Uterus (tissue), 3 donors: ENCODE measurements at regions not wholly inside any gene's neighbourhood (a gene's known extent, or its start where the extent isn't known, plus 50 kb on each side); places are given as distances from the start of the nearest gene placed in this dataset.

ENCODE experiments used
- DNase-seq, 2 donors: peaks; one replicate each; pipeline ENCODE4 v3.0.0-alpha.2; 2019 to 2020
- H3K27ac ChIP-seq, 2 donors: fragments of 200-600 bp; sonication (generic); 1 replicate in 1 of 2; 2 replicates in 1 of 2; pipeline ENCODE4 v1.5.1; 2016 to 2018
- H3K27me3 ChIP-seq, 2 donors: fragments of 200-600 bp; sonication (generic); one replicate each; pipeline ENCODE4 v1.5.1; 2018 to 2019; ENCODE audit warnings: control low read depth in 1 of 2
- H3K36me3 ChIP-seq, 2 donors: fragments of 200-600 bp; sonication (generic); one replicate each; pipeline ENCODE4 v1.5.1; 2019; ENCODE audit warnings: control low read depth in 1 of 2
- H3K4me1 ChIP-seq, 2 donors: fragments of 200-600 bp; sonication (generic); one replicate each; pipeline ENCODE4 v1.5.1; 2018 to 2019; ENCODE audit warnings: control low read depth in 1 of 2
- H3K4me3 ChIP-seq, 2 donors: fragments of 200-600 bp; sonication (generic); 1 replicate in 1 of 2; 2 replicates in 1 of 2; pipeline ENCODE4 v1.5.1; 2018 to 2019; ENCODE audit warnings: mild to moderate bottlenecking in 1 of 2
- H3K9me3 ChIP-seq, 2 donors: fragments of 200-600 bp; sonication (generic); one replicate each; pipeline ENCODE4 v1.5.1; 2019; ENCODE audit warnings: control low read depth in 1 of 2
- POLR2A ChIP-seq, 2 donors: fragments of 450-650 bp; IDR thresholded peaks; one replicate each; pipeline ENCODE4 v1.6.1; 2016; ENCODE audit warnings: antibody characterized with exemption in 2 of 2, mild to moderate bottlenecking in 1 of 2, moderate library complexity in 1 of 2
- intact Hi-C: fragments of 100-400 bp; cut with DNase I; formaldehyde crosslinking; loops from one replicate; pipeline ENCODE4 v1.15.1; 2023; ENCODE audit warnings: low total_unique reads
- TF ChIP-seq, protein P1 (sequence below), 4 experiments: fragments of 200-600 bp in 2 of 4; fragments of 450-650 bp in 2 of 4; sonication (generic) in 2 of 4; IDR thresholded peaks; one replicate each; pipeline ENCODE4 v1.5.1; 2016 to 2019; ENCODE audit warnings: antibody characterized with exemption in 4 of 4, mild to moderate bottlenecking in 2 of 4, moderate library complexity in 1 of 4
- donor health status: DM: yes; HTN: yes; CAD: no.

- no peaks in the 10 kb centered on the region for H3K36me3 ChIP-seq
- TF ChIP-seq, protein P1, sequence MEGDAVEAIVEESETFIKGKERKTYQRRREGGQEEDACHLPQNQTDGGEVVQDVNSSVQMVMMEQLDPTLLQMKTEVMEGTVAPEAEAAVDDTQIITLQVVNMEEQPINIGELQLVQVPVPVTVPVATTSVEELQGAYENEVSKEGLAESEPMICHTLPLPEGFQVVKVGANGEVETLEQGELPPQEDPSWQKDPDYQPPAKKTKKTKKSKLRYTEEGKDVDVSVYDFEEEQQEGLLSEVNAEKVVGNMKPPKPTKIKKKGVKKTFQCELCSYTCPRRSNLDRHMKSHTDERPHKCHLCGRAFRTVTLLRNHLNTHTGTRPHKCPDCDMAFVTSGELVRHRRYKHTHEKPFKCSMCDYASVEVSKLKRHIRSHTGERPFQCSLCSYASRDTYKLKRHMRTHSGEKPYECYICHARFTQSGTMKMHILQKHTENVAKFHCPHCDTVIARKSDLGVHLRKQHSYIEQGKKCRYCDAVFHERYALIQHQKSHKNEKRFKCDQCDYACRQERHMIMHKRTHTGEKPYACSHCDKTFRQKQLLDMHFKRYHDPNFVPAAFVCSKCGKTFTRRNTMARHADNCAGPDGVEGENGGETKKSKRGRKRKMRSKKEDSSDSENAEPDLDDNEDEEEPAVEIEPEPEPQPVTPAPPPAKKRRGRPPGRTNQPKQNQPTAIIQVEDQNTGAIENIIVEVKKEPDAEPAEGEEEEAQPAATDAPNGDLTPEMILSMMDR (IDR thresholded peaks at IDR 0.05), result no peak
- TF ChIP-seq POLR2A (IDR thresholded peaks at IDR 0.05), result no peak
- H3K27me3 ChIP-seq, result no peaks in the 10 kb centered on the region
- no peak overlapping the region for H3K4me3 ChIP-seq
- no peak for DNase-seq
- no peaks in the 10 kb centered on the region for H3K4me1 ChIP-seq
- intact Hi-C loops, result no loop called here
- H3K27ac ChIP-seq, result no peak overlapping the region
- H3K9me3 ChIP-seq, result no peaks in the 10 kb centered on the region
These were observed 411.2 kb downstream of the PLPP3 start for GRCh38 chr1:56168176-56168575.

DNA sequence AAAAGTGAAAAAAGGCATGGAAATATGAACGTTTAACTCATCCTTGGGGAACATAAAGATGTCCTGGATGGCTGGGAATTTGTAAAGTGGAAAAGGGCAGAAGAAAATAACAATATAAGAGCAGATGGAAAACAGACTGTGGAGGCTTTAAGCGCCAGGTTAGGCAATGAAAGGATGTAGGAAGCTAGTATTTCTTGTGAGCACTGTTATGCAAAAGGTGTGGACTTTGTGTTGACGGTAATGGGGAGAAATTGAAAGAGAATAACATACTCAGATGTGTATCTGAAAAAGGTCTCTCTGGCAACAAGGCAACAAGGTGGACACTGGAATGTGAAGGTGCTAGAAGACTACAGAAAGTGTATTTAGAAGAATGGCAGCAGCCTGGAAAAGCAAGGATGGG is 411.8 kb downstream of the PLPP3 start:
- H3K4me3 ChIP-seq, result no peak overlapping the region
- no peaks in the 10 kb centered on the region for H3K4me1 ChIP-seq
- intact Hi-C loops, result no loop called here
- no peaks in the 10 kb centered on the region for H3K27me3 ChIP-seq
- H3K27ac ChIP-seq, result no peak overlapping the region
- H3K9me3 ChIP-seq, result no peaks in the 10 kb centered on the region
- DNase-seq, result no peak
- TF ChIP-seq, protein P1 (IDR thresholded peaks at IDR 0.05), result no peak
- TF ChIP-seq POLR2A (IDR thresholded peaks at IDR 0.05), result no peak
- H3K36me3 ChIP-seq, result no peaks in the 10 kb centered on the region

DNA sequence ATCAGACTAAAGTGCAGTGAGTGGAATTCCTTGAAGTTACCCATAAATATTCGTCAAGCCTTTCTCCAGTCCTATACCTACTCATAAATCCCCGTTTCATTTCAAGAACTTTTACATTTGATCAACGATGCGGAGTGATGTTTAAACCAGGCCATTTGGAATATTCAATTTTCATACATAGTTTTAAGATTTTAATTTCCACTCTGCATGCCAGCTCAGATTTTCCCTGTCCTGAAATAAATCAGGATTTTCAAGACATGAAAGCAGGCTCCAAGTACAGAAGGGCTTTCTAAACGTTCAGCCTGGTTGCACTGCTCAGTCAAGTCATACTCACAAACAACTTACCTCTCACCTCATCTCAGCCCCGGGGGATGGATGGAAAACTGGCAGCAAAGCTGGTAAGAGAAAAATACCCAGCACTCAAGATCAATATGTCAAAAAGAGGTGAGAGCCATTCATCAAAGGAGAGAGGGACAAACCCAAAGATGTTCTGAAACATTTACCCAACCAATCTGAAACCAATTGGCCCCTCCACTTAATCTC is 418.5 kb downstream of the PLPP3 start:
- no peaks in the 10 kb centered on the region for H3K36me3 ChIP-seq
- no peaks in the 10 kb centered on the region for H3K4me1 ChIP-seq
- no peaks in the 10 kb centered on the region for H3K27me3 ChIP-seq
- no peak for DNase-seq
- H3K27ac ChIP-seq, result no peak overlapping the region
- H3K9me3 ChIP-seq, result no peaks in the 10 kb centered on the region
- H3K4me3 ChIP-seq, result no peak overlapping the region
- intact Hi-C loops, result no loop called here
- no peak for TF ChIP-seq POLR2A (IDR thresholded peaks at IDR 0.05)
- TF ChIP-seq, protein P1 (IDR thresholded peaks at IDR 0.05), result no peak

DNA sequence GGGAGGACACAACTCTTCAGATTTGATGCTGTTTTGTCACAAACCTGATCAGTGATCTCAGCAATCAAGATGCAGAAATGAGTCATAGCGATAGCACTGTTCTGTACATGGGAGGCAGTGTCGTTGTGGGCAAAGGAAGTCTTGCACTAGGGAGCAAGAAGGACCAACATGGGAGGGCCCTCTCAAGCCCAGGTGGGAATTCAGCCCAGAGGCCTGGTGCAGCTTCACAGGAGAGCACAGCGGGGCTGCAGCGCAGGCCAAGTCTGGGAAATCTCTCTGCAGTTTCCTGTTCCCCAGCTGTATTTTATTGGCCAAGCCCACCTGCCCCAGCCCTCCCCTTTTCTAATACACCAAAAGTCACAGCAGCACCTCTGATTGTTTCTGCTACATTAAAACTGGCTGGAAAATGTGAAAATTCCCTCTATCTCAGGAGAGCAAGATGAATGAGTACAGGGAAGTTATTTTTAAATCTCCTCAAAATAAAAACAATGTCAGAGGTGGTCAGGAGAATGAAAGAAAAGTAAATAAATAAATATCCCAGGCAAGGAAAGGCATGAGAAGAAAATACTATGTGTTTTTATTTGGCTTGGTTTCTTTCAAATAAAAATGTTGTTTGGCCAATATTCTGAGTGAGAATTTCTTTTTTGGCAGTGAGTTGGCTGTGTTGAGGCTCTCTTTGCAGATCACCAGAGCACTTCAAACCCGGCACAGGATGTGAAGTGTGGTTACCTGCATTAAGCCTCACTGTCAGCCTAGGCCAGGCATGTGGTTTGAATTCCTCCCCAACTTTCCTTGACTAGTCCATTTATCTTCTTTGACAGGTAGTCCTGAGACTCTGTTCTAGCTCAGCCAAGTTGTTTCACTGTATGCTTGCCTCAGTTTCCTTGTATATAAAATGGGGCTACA is 422.1 kb downstream of the PLPP3 start:
- no peaks in the 10 kb centered on the region for H3K9me3 ChIP-seq
- DNase-seq, result no peak
- H3K4me1 ChIP-seq, result no peaks in the 10 kb centered on the region
- intact Hi-C loops, result no loop called here
- H3K4me3 ChIP-seq, result no peak overlapping the region
- TF ChIP-seq POLR2A (IDR thresholded peaks at IDR 0.05), result no peak
- TF ChIP-seq, protein P1 (IDR thresholded peaks at IDR 0.05), result no peak
- no peak overlapping the region for H3K27ac ChIP-seq
- no peaks in the 10 kb centered on the region for H3K36me3 ChIP-seq
- H3K27me3 ChIP-seq, result no peaks in the 10 kb centered on the region

DNA sequence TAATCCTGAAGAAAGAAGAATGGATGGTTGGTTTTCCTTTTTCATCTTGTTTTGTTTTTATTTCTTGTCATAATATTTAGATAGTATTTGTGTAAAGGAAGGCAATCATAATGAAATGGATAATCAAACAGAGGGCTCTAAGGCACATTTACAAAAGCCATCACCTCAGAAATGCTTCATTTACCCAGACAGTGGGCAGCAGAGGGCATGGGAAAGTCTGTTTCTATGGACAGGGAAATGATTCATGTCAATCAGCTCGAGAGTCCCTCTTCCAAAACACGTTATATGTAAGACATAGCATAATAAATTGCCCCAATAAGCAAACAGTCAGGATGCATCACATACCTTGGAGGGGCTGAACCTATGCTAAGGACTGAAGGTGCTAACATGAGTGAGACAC is 426.1 kb downstream of the PLPP3 start:
- Histone ChIP-seq H3K27me3 (no peaks in the 10 kb centered on the region), H3K9me3 (no peaks in the 10 kb centered on the region), H3K36me3 (no peaks in the 10 kb centered on the region), H3K4me3 (no peak overlapping the region), H3K4me1 (no peaks in the 10 kb centered on the region), H3K27ac (no peak overlapping the region)
- intact Hi-C loops, result no loop called here
- TF ChIP-seq, protein P1 (IDR thresholded peaks at IDR 0.05), result no peak
- no peak for DNase-seq
